H9 (cell line): ENCODE measurements at regions not wholly inside any gene's neighbourhood (a gene's known extent, or its start where the extent isn't known, plus 50 kb on each side); places are given as distances from the start of the nearest gene placed in this dataset.

ENCODE experiments used
- DNase-seq: peaks from one replicate; pipeline ENCODE4 v3.0.0-alpha.2; 2017
- H2AFZ ChIP-seq: one replicate; pipeline ENCODE4 v1.6.1; 2013; ENCODE audit warnings: mild to moderate bottlenecking, low read length, control low read depth, moderate library complexity
- H2AK5ac ChIP-seq: 2 replicates; pipeline ENCODE4 v1.6.1; 2013; ENCODE audit warnings: low read length, control low read depth, mixed read lengths; ENCODE audit not compliant: insufficient read length
- H2BK120ac ChIP-seq: one replicate; pipeline ENCODE4 v1.6.1; 2013; ENCODE audit warnings: low read depth, mild to moderate bottlenecking, low read length, control low read depth, inconsistent platforms; ENCODE audit not compliant: poor library complexity, severe bottlenecking
- H2BK12ac ChIP-seq: 2 replicates; pipeline ENCODE4 v1.6.1; 2013; ENCODE audit warnings: low read length, control low read depth, mixed read lengths, low read depth; ENCODE audit not compliant: insufficient read length
- H2BK15ac ChIP-seq: 2 replicates; pipeline ENCODE4 v1.6.1; 2013; ENCODE audit warnings: low read depth, low read length, control low read depth
- H2BK20ac ChIP-seq: one replicate; pipeline ENCODE4 v1.6.1; 2013; ENCODE audit warnings: low read depth, mild to moderate bottlenecking, low read length, control low read depth, inconsistent platforms; ENCODE audit not compliant: poor library complexity, severe bottlenecking
- H2BK5ac ChIP-seq: 2 replicates; pipeline ENCODE4 v1.6.1; 2013; ENCODE audit warnings: low read length, control low read depth, mixed read lengths; ENCODE audit not compliant: insufficient read length
- H3K14ac ChIP-seq: 2 replicates; pipeline ENCODE4 v1.6.1; 2013; ENCODE audit warnings: low read length, control low read depth; ENCODE audit not compliant: insufficient read depth
- H3K18ac ChIP-seq: 2 replicates; pipeline ENCODE4 v1.6.1; 2013; ENCODE audit warnings: low read depth, mild to moderate bottlenecking, mixed read lengths, low read length, control low read depth; ENCODE audit not compliant: insufficient read length
- H3K23ac ChIP-seq: 2 replicates; pipeline ENCODE4 v1.6.1; 2013; ENCODE audit warnings: low read length, control low read depth, mixed read lengths, low read depth; ENCODE audit not compliant: insufficient read length
- H3K23me2 ChIP-seq: 2 replicates; pipeline ENCODE4 v1.6.1; 2013; ENCODE audit warnings: low read depth, mild to moderate bottlenecking, mixed read lengths, low read length, control low read depth; ENCODE audit not compliant: insufficient read length, poor library complexity, severe bottlenecking
- H3K27ac ChIP-seq: 2 replicates; pipeline ENCODE4 v1.5.1; 2013; ENCODE audit warnings: low read length, control low read depth, mixed read lengths, low read depth; ENCODE audit not compliant: insufficient read length
- H3K27me3 ChIP-seq: 2 replicates; pipeline ENCODE4 v1.6.1; 2013; ENCODE audit warnings: low read length, control low read depth, inconsistent platforms; ENCODE audit not compliant: insufficient read depth
- H3K4ac ChIP-seq: 2 replicates; pipeline ENCODE4 v1.6.1; 2013; ENCODE audit warnings: low read depth, mild to moderate bottlenecking, control low read depth, inconsistent platforms, low read length, moderate library complexity
- H3K4me1 ChIP-seq: 2 replicates; pipeline ENCODE4 v1.6.1; 2013; ENCODE audit warnings: low read length, control low read depth, inconsistent platforms; ENCODE audit not compliant: insufficient read depth
- H3K4me2 ChIP-seq: 2 replicates; pipeline ENCODE4 v1.6.1; 2013; ENCODE audit warnings: low read length, control low read depth, mixed read lengths; ENCODE audit not compliant: insufficient read length, insufficient read depth
- H3K56ac ChIP-seq: 2 replicates; pipeline ENCODE4 v1.6.1; 2013; ENCODE audit warnings: low read depth, mild to moderate bottlenecking, mixed read lengths, low read length, control low read depth; ENCODE audit not compliant: insufficient read length
- H3K79me1 ChIP-seq: 2 replicates; pipeline ENCODE4 v1.6.1; 2013; ENCODE audit warnings: low read depth, mild to moderate bottlenecking, moderate library complexity, low read length, control low read depth, inconsistent platforms; ENCODE audit not compliant: insufficient read depth, poor library complexity, severe bottlenecking
- H3K79me2 ChIP-seq: 2 replicates; pipeline ENCODE4 v1.6.1; 2013; ENCODE audit warnings: low read length, control low read depth, inconsistent platforms; ENCODE audit not compliant: insufficient read depth
- H3K9ac ChIP-seq: 2 replicates; pipeline ENCODE4 v1.6.1; 2013; ENCODE audit warnings: low read length, control low read depth, mixed read lengths; ENCODE audit not compliant: insufficient read length; ENCODE audit errors: extremely low read depth
- H3K9me3 ChIP-seq: one replicate; pipeline ENCODE4 v1.6.1; 2013; ENCODE audit warnings: low read depth, low read length, inconsistent platforms; ENCODE audit not compliant: control insufficient read depth
- H3T11ph ChIP-seq: one replicate; pipeline ENCODE4 v1.6.1; 2013; ENCODE audit warnings: mild to moderate bottlenecking, low read length, control low read depth, inconsistent platforms
- H4K20me1 ChIP-seq: one replicate; pipeline ENCODE4 v1.6.1; 2013; ENCODE audit not compliant: control insufficient read depth, insufficient read length, insufficient read depth
- H4K5ac ChIP-seq: 2 replicates; pipeline ENCODE4 v1.6.1; 2013; ENCODE audit warnings: low read depth, mild to moderate bottlenecking, mixed read lengths, low read length, control low read depth; ENCODE audit not compliant: insufficient read length
- H4K8ac ChIP-seq: replicated peaks from 2 replicates; pipeline ENCODE4 v1.6.1; 2013; ENCODE audit warnings: low read length, control low read depth, mixed read lengths, low read depth; ENCODE audit not compliant: insufficient read length
- H4K91ac ChIP-seq: 2 replicates; pipeline ENCODE4 v1.6.1; 2013; ENCODE audit warnings: low read depth, mild to moderate bottlenecking, moderate library complexity, mixed read lengths, low read length, control low read depth; ENCODE audit not compliant: insufficient read length
- H3K27ac Mint-ChIP-seq, 3 experiments: 2 replicates in 2 of 3; 3 replicates in 1 of 3; pipeline ENCODE4 v1.8.0; 2020 to 2021; ENCODE audit warnings: mixed read lengths in 3 of 3, mild to moderate bottlenecking in 1 of 3, moderate library complexity in 1 of 3
- H3K27me3 Mint-ChIP-seq: 2 replicates; pipeline ENCODE4 v1.8.0; 2021; ENCODE audit warnings: low read depth, mild to moderate bottlenecking, moderate library complexity, mixed read lengths
- H3K36me3 Mint-ChIP-seq, 3 experiments: 2 replicates in 2 of 3; 3 replicates in 1 of 3; pipeline ENCODE4 v1.8.0; 2020 to 2021; ENCODE audit warnings: low read depth in 3 of 3, mixed read lengths in 3 of 3; ENCODE audit not compliant: insufficient read depth in 1 of 3
- H3K4me1 Mint-ChIP-seq, 2 experiments: 2 replicates each; pipeline ENCODE4 v1.8.0; 2020; ENCODE audit warnings: mixed read lengths in 2 of 2
- H3K4me3 Mint-ChIP-seq, 2 experiments: 2 replicates in 1 of 2; 3 replicates in 1 of 2; pipeline ENCODE4 v1.8.0; 2020 to 2021; ENCODE audit warnings: mild to moderate bottlenecking in 2 of 2, mixed read lengths in 2 of 2, moderate library complexity in 1 of 2
- H3K9me3 Mint-ChIP-seq, 2 experiments: 2 replicates in 1 of 2; 3 replicates in 1 of 2; pipeline ENCODE4 v1.8.0; 2020; ENCODE audit warnings: mild to moderate bottlenecking in 2 of 2, mixed read lengths in 2 of 2, moderate library complexity in 1 of 2
- whole genome bisulfite sequencing: extraction: QIAGEN DNeasy Blood & Tissue Kit; methylation state at CpG from one replicate; pipeline ENCODE4 v1.1.7; 2013; ENCODE audit warnings: missing lambda C conversion rate, low lambda C conversion rate, mixed read lengths; ENCODE audit not compliant: insufficient read length; ENCODE audit errors: extremely low coverage; 5-methylcytosine and 5-hydroxymethylcytosine counted together
- TF ChIP-seq, protein P1 (sequence below): fragments of 200-600 bp; sonication (generic); conservative IDR thresholded peaks from 3 replicates; pipeline ENCODE4 v1.8.0; 2021; ENCODE audit warnings: antibody characterized with exemption, mild to moderate bottlenecking

GRCh38 chr6:115601509-115601908 lies 459.2 kb downstream of the FRK start:
- no peak overlapping the region for H3K27ac ChIP-seq
- H3K14ac ChIP-seq, result no peak overlapping the region
- no peak overlapping the region for H2BK120ac ChIP-seq
- no peak overlapping the region for H4K8ac ChIP-seq
- H2AK5ac ChIP-seq, result no peak overlapping the region
- H3K9me3 ChIP-seq, result no peaks in the 10 kb centered on the region
- DNase-seq, result no peak
- no peak overlapping the region for H3K4ac ChIP-seq
- H3K4me1 Mint-ChIP-seq, result no peaks in the 10 kb centered on the region
- H3K36me3 Mint-ChIP-seq, result no peaks in the 10 kb centered on the region; a peak in 1 of 7 replicates
- no peak overlapping the region for H2BK15ac ChIP-seq
- H3K27me3 Mint-ChIP-seq, result no peaks in the 10 kb centered on the region
- no peak overlapping the region for H2AFZ ChIP-seq
- H3K56ac ChIP-seq, result no peak overlapping the region
- no peak overlapping the region for H3K23ac ChIP-seq
- H3K23me2 ChIP-seq, result no peaks in the 10 kb centered on the region
- peaks cover 2 to 3% of the 10 kb centered on the region in 2 experiments; a peak in 3 of 5 replicates for H3K9me3 Mint-ChIP-seq
- H3K27me3 ChIP-seq, result no peaks in the 10 kb centered on the region
- no peaks in the 10 kb centered on the region for H3K4me1 ChIP-seq
- WGBS, result no CpG with 5 or more reads among the region's 2 CpGs
- no peak overlapping the region for H3K4me3 Mint-ChIP-seq
- no peak overlapping the region for H3K27ac Mint-ChIP-seq
- no peak overlapping the region for H4K5ac ChIP-seq
- no peaks in the 10 kb centered on the region for H4K20me1 ChIP-seq
- H3K18ac ChIP-seq, result no peak overlapping the region
- no peak overlapping the region for H2BK5ac ChIP-seq
- no peak overlapping the region for H3T11ph ChIP-seq
- H3K79me1 ChIP-seq, result no peaks in the 10 kb centered on the region
- H2BK20ac ChIP-seq, result no peak overlapping the region
- TF ChIP-seq, protein P1, sequence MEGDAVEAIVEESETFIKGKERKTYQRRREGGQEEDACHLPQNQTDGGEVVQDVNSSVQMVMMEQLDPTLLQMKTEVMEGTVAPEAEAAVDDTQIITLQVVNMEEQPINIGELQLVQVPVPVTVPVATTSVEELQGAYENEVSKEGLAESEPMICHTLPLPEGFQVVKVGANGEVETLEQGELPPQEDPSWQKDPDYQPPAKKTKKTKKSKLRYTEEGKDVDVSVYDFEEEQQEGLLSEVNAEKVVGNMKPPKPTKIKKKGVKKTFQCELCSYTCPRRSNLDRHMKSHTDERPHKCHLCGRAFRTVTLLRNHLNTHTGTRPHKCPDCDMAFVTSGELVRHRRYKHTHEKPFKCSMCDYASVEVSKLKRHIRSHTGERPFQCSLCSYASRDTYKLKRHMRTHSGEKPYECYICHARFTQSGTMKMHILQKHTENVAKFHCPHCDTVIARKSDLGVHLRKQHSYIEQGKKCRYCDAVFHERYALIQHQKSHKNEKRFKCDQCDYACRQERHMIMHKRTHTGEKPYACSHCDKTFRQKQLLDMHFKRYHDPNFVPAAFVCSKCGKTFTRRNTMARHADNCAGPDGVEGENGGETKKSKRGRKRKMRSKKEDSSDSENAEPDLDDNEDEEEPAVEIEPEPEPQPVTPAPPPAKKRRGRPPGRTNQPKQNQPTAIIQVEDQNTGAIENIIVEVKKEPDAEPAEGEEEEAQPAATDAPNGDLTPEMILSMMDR, result no peak
- no peak overlapping the region for H3K9ac ChIP-seq
- no peak overlapping the region for H2BK12ac ChIP-seq
- no peak overlapping the region for H3K4me2 ChIP-seq
- H4K91ac ChIP-seq, result no peak overlapping the region
- no peaks in the 10 kb centered on the region for H3K79me2 ChIP-seq
